Heart left ventricle (tissue), 13 donors: ENCODE measurements at regions not wholly inside any gene's neighbourhood (a gene's known extent, or its start where the extent isn't known, plus 50 kb on each side); places are given as distances from the start of the nearest gene placed in this dataset.

Source experiments
- POLR2A ChIP-seq, 2 donors: fragments of 450-650 bp; IDR thresholded peaks; one replicate each; pipeline ENCODE4 v1.6.1; 2017; ENCODE audit warnings: antibody characterized with exemption in 2 of 2, mild to moderate bottlenecking in 2 of 2, moderate library complexity in 2 of 2
- TF ChIP-seq, protein P1 (sequence below), 12 donors: fragments of 200-600 bp; sonication (generic) in 4 of 12; IDR thresholded peaks; one replicate each; pipeline versions ENCODE4 v1.5.0 to v1.8.0; 2018 to 2022; ENCODE audit warnings: antibody characterized with exemption in 12 of 12, mild to moderate bottlenecking in 5 of 12
- donor health status: ischemic (EF 13 %, LVEDD 7.1; RV severe dilation, severe dysfunction).
- donor health status: DM: no; HTN: yes; CAD: no.
- donor health status: DM: no; HTN: no; CAD: no.
- donor health status: ischemic (EF 25% LVEDD 6.9; RV normal size, moderate dysfunction).
- donor health status: ischemic (EF 25% LVEDD 5.7; RV mildly dilated, moderate dysfunction).
- donor health status: ischemic (EF 35%, LVEDD 5.7; RV mildly dilated, moderate dysfunction).
- donor health status: nonischemic (EF 11% LVEDD 7.7; RV severe dilation, severe dysfunction).
- donor health status: DM: yes; HTN: yes; CAD: no.
- donor health status: PGD.
- donor health status: ischemic (EF 29% LVEDD 5.4; RV normal size, mild dysfunction).
- donor health status: nonischemic (EF 23%, LVEDD 6.1; RV moderate dilation, normal function).

DNA sequence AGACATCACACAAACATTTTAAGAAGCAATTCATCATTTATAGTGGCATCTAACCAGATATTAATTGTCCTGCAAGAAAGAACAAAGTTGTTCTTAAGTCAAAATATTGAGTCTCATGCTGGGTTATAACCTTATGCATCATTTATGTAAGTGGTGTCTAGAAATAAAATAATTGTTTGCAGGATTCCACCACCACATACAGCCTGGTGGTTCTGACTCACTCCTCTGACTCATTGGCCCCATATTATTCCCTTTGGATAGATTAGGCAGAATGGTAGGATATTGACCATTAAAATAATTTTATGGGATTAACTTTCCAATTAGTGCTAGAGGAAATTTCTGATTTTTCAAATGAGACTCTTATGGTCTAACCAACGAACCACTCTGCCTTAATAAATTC is 384.5 kb downstream of the GRXCR1 start:
- TF ChIP-seq, protein P1, sequence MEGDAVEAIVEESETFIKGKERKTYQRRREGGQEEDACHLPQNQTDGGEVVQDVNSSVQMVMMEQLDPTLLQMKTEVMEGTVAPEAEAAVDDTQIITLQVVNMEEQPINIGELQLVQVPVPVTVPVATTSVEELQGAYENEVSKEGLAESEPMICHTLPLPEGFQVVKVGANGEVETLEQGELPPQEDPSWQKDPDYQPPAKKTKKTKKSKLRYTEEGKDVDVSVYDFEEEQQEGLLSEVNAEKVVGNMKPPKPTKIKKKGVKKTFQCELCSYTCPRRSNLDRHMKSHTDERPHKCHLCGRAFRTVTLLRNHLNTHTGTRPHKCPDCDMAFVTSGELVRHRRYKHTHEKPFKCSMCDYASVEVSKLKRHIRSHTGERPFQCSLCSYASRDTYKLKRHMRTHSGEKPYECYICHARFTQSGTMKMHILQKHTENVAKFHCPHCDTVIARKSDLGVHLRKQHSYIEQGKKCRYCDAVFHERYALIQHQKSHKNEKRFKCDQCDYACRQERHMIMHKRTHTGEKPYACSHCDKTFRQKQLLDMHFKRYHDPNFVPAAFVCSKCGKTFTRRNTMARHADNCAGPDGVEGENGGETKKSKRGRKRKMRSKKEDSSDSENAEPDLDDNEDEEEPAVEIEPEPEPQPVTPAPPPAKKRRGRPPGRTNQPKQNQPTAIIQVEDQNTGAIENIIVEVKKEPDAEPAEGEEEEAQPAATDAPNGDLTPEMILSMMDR (IDR thresholded peaks at IDR 0.05) = no peak
- no peak for TF ChIP-seq POLR2A (IDR thresholded peaks at IDR 0.05)
